GM21717 (cell line): ENCODE measurements at regions not wholly inside any gene's neighbourhood (a gene's known extent, or its start where the extent isn't known, plus 50 kb on each side); places are given as distances from the start of the nearest gene placed in this dataset.

Source experiments
- ATAC-seq: cut with Tn5 transposase; IDR thresholded peaks from one replicate; pipeline ENCODE4 v1.9.1; 2021; ENCODE audit warnings: mild to moderate bottlenecking, moderate library complexity; ENCODE audit not compliant: unreplicated experiment

DNA sequence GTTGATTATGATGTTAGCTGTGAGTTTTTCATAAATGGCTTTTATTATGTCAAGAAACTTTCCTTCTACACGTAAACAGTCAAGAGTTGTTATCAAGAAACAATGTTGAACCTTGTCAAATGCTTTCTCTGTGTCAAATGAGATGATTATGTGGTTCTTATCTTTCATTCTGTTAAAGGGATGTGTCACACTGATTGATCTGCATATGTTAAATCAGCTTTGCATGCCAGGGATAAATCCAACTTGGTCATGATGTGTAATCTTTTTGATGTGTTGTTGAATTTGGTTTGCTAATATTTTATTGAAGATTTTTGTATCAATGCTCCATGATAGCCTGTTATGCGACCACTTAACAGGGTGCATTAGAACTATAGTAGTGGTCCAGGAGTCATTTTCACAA is 107.3 kb downstream of the C1QL2 start:
- no peak for ATAC-seq

DNA sequence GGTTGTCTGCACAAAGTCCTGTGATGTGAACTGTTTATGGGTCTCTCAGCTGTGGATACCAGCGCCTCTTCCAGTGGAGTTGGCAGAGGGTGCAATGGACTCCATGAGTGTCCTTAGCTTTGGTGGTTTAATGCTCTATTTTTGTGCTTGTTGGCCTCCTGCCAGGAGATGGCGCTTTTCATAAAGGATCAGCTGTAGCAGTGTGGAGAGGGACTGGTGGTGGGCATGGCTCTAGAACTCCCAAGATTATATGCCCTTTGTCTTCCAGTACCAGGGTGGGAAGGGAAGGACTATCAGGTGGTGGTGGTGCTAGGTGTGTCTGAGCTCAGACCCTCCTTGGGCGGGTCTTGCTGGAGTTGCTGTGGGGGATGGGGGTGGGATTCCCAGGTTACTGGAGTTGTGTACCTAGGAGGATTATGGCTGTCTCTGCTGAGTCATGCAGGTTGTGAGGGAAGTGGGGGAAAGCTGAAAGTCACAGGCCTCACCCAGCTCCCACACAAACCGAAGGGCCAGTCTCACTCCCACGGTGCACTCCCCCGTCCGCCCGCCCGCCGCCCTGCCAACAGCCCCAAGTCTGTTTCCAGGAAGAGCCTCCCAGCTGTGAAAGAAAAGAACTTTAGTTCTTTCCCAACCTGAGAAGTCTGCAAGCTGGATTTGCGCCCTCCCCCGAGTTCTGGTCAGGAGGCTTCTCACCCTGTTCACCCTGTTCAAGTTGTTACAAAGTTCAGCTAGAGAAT is 108.1 kb downstream of the MARCO start:
- ATAC-seq, result no peak
